Upper lobe of right lung (tissue), 1 donor: ENCODE measurements at regions not wholly inside any gene's neighbourhood (a gene's known extent, or its start where the extent isn't known, plus 50 kb on each side); places are given as distances from the start of the nearest gene placed in this dataset.
"Not testable (repeated sequence)": the region's sequence is repeated elsewhere in the genome, so short reads cannot be mapped to it uniquely, and the experiment has no call there.

Experiments used
- ATAC-seq: fragments of 200-7000 bp; cut with Tn5 transposase; one replicate; pipeline ENCODE4 v1.9.1; 2020; ENCODE audit warnings: mild to moderate bottlenecking, moderate library complexity
- DNase-seq: peaks from one replicate; pipeline ENCODE4 v3.0.0-alpha.2; 2020
- H3K27ac ChIP-seq: fragments of 200-600 bp; one replicate; pipeline ENCODE4 v1.8.0; 2022
- H3K27me3 ChIP-seq: fragments of 200-600 bp; one replicate; pipeline ENCODE4 v1.8.0; 2022; ENCODE audit warnings: mild to moderate bottlenecking
- H3K36me3 ChIP-seq: fragments of 200-600 bp; one replicate; pipeline ENCODE4 v1.8.0; 2022
- H3K4me1 ChIP-seq: fragments of 200-600 bp; one replicate; pipeline ENCODE4 v1.8.0; 2022
- H3K4me3 ChIP-seq: fragments of 200-600 bp; one replicate; pipeline ENCODE4 v1.8.0; 2022; ENCODE audit warnings: mild to moderate bottlenecking
- H3K9me3 ChIP-seq: fragments of 200-600 bp; one replicate; pipeline ENCODE4 v1.8.0; 2022
- intact Hi-C: fragments of 100-400 bp; cut with DNase I; formaldehyde crosslinking; loops from one replicate; pipeline ENCODE4 v1.11.0; 2022
- TF ChIP-seq, protein P1 (sequence below): fragments of 200-600 bp; IDR thresholded peaks from one replicate; pipeline ENCODE4 v1.8.0; 2022; ENCODE audit warnings: antibody characterized with exemption
- donor health status: DM: no; HTN: yes; CAD: no; lungs with severe emphysema.

DNA sequence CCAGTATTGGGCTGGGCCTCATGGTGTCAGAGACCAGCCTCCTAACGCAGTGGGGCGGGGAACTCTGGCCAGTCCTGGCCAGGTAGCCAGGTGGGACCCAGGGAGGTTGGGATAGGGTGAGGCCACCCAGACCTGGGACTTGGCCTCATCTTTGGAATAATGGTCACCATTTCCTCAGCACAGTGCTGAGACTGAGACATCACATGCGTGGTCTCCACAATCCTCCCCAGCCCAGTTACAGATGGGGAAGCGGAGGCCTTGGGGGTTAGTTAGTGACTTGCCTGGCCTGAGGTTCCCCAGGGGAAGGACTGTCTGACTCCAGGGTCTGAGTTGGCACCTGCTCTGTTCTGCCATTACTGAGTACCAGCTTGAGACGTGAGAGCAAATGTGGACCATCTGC is 77.9 kb upstream of the CASZ1 start:
- no peak for DNase-seq
- Histone ChIP-seq H3K4me1 (no peaks in the 10 kb centered on the region), H3K4me3 (no peak overlapping the region), H3K9me3 (no peaks in the 10 kb centered on the region), H3K36me3 (no peaks in the 10 kb centered on the region), H3K27me3 (peaks cover 10% of the 10 kb centered on the region), H3K27ac (no peak overlapping the region)
- ATAC-seq = no peak
- TF ChIP-seq, protein P1, sequence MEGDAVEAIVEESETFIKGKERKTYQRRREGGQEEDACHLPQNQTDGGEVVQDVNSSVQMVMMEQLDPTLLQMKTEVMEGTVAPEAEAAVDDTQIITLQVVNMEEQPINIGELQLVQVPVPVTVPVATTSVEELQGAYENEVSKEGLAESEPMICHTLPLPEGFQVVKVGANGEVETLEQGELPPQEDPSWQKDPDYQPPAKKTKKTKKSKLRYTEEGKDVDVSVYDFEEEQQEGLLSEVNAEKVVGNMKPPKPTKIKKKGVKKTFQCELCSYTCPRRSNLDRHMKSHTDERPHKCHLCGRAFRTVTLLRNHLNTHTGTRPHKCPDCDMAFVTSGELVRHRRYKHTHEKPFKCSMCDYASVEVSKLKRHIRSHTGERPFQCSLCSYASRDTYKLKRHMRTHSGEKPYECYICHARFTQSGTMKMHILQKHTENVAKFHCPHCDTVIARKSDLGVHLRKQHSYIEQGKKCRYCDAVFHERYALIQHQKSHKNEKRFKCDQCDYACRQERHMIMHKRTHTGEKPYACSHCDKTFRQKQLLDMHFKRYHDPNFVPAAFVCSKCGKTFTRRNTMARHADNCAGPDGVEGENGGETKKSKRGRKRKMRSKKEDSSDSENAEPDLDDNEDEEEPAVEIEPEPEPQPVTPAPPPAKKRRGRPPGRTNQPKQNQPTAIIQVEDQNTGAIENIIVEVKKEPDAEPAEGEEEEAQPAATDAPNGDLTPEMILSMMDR = no peak
- intact Hi-C loops = no loop called here

DNA sequence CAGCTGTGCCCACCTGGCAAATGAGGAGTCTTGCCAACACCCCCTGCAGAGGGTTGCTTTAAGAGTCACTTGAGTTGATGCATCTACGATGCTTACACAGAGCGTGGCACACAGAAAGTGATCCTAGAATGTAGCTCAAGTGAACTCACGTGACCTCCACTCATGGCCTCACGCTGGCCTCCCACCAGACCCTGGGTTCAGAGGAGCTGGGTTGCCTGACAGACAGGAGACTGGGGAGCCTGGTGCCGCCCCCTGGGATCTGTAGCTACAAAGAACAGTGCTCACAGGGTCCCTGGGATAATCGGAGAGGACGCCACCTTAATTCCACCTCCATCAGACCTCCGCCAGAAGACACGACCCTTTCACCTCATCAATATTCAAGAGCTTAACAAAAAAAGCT is 81.4 kb upstream of the CASZ1 start:
- TF ChIP-seq, protein P1 = no peak
- Histone ChIP-seq H3K4me3 (no peak overlapping the region), H3K9me3 (no peaks in the 10 kb centered on the region), H3K36me3 (no peaks in the 10 kb centered on the region), H3K27me3 (no peaks in the 10 kb centered on the region), H3K27ac (no peak overlapping the region), H3K4me1 (no peaks in the 10 kb centered on the region)
- intact Hi-C loops = no loop called here
- no peak for DNase-seq
- ATAC-seq = no peak

DNA sequence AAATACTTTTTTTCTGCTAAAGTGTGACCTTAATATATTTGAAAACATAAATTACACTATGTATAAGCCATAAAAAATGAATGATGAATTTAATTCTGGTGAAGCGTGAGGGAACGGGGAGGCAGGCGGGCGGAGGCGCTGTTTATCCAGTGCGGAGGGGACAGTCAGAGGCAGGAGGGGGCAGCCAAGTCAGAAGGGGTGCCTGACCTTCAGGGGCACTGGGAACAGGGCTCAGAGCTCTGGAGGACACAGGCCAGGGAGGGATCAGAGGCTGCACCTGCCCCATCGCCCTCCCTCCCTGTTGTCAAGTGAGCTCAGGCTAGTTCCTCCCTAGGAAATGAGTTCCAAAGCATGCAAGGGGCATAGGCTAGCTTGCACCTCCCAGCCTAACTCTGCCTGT is 82.0 kb upstream of the CASZ1 start:
- H3K27ac ChIP-seq = no peak overlapping the region
- H3K27me3 ChIP-seq = peaks cover 3% of the 10 kb centered on the region
- TF ChIP-seq, protein P1 = no peak
- DNase-seq (no peak), ATAC-seq (no peak)
- H3K9me3 ChIP-seq = no peaks in the 10 kb centered on the region
- no peak overlapping the region for H3K4me3 ChIP-seq
- H3K4me1 ChIP-seq = no peaks in the 10 kb centered on the region
- intact Hi-C loops = no loop called here
- no peaks in the 10 kb centered on the region for H3K36me3 ChIP-seq

DNA sequence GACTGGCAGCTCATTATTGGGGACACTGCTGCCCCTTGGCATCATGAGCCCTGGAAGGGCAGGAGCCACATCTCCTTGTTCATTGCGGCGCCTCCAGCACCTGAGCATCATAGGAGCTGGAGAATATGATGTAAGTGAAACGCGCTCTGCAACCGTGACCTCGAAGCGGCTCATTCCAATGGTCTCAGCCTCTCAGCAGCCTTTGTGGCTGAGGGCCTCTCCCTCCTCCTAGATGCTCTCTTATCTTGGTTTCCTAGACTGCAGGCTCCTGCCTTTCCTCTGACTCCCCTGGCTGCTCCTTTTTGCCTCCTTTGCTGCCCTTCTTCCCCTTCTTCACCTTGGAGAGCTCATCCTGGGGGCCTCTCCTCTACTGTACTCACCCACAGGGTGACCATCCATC is 83.6 kb upstream of the CASZ1 start:
- peak; percentile 48 for DNase-seq
- Histone ChIP-seq H3K36me3 (no peaks in the 10 kb centered on the region), H3K4me1 (no peaks in the 10 kb centered on the region), H3K9me3 (no peaks in the 10 kb centered on the region), H3K4me3 (no peak overlapping the region), H3K27me3 (peaks cover 15% of the 10 kb centered on the region), H3K27ac (no peak overlapping the region)
- no peak for ATAC-seq
- TF ChIP-seq, protein P1 = no peak
- intact Hi-C loops = no loop called here

DNA sequence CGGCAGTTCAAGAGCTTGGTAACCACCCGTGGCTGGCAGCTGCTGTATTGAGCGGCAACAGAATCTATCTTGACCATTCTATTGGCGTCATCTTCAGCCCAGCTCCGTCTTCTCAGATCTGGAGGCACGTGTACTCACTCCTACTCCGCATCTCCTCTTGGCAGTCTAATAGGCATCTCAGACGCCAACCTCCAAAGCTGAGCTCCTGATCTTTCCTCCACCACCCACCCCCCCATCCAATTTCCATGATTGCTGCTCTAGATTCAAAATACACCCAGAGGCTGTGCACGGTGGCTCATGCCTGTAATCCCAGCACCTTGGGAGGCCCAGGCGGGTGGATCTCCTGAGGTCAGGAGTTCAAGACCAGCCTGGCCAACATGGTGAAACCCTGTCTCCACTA is 84.6 kb upstream of the CASZ1 start:
- H3K4me1 ChIP-seq = no peaks in the 10 kb centered on the region

DNA sequence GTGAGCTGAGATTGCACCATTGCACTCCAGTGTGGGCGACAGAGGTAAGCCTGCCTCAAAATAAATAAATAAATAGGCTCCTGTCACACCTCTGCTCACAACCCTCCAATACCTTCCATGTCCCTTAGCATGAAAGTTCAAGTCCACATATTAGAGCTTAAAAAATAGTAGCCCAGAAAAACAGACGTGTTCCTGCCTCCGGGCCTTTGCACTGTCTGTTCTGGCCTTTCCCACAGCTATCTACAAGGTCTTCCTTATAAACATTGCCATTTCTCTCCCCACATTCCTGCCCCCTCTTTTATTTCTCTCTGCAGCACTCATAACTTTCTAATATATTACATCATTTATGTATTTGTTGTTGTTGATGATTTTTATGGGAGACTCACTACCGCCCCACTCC is 85.6 kb upstream of the CASZ1 start:
- Histone ChIP-seq H3K4me1 (no peaks in the 10 kb centered on the region), H3K4me3 (no peak overlapping the region), H3K9me3 (no peaks in the 10 kb centered on the region), H3K27ac (no peak overlapping the region), H3K27me3 (peaks cover 28% of the 10 kb centered on the region), H3K36me3 (no peaks in the 10 kb centered on the region)
- DNase-seq (no peak), ATAC-seq (no peak)
- TF ChIP-seq, protein P1 = no peak
- intact Hi-C loops = no loop called here

More for the DNA sequence above, 84.6 kb upstream of the CASZ1 start:
- TF ChIP-seq, protein P1 = no peak
- Histone ChIP-seq H3K4me3 (no peak overlapping the region), H3K36me3 (no peaks in the 10 kb centered on the region), H3K9me3 (no peaks in the 10 kb centered on the region), H3K27ac (no peak overlapping the region), H3K27me3 (peaks cover 22% of the 10 kb centered on the region)
- DNase-seq (no peak), ATAC-seq (no peak)
- intact Hi-C loops = no loop called here

DNA sequence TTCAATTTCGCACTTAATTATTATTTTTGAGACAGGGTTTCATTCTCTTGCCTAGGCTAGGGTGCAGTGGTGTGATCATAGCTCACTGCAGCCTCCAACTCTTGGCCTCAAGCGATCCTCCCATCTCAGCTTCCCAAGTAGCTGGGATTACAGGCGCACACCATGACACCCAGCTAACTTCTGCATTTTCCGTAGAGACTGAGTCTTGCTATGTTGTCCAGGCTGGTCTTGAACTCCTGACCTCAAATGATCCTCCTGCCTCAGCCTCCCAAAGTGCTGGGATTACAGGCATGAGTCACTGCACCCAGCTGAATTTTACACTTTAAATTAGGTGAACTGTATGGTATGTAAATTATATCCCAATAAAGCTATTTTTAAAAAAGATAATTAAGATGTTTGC is 90.6 kb upstream of the CASZ1 start:
- DNase-seq, intact Hi-C loops, H3K27ac ChIP-seq, H3K9me3 ChIP-seq, H3K4me3 ChIP-seq, H3K36me3 ChIP-seq, H3K4me1 ChIP-seq, ATAC-seq: not testable (repeated sequence)
- H3K27me3 ChIP-seq = peaks cover 64% of the 10 kb centered on the region
